Mesothelial cell of epicardium (in vitro differentiated cells): ENCODE measurements at regions not wholly inside any gene's neighbourhood (a gene's known extent, or its start where the extent isn't known, plus 50 kb on each side); places are given as distances from the start of the nearest gene placed in this dataset.
"Not testable (repeated sequence)": the region's sequence is repeated elsewhere in the genome, so short reads cannot be mapped to it uniquely, and the experiment has no call there.

Experiments used
- DNase-seq, 2 experiments: peaks; one replicate each; pipeline ENCODE4 v3.0.0; 2021; ENCODE audit warnings: low spot score in 2 of 2; ENCODE audit not compliant: unreplicated experiment in 2 of 2
- H3K27ac Mint-ChIP-seq: 2 replicates; pipeline ENCODE4 v1.8.0; 2021; ENCODE audit warnings: mixed read lengths
- H3K27me3 Mint-ChIP-seq: 2 replicates; pipeline ENCODE4 v1.8.0; 2021; ENCODE audit warnings: low read depth, mixed read lengths
- H3K36me3 Mint-ChIP-seq: 2 replicates; pipeline ENCODE4 v1.8.0; 2021; ENCODE audit warnings: mixed read lengths
- H3K4me1 Mint-ChIP-seq: 2 replicates; pipeline ENCODE4 v1.8.0; 2021; ENCODE audit warnings: mixed read lengths
- H3K4me3 Mint-ChIP-seq: 2 replicates; pipeline ENCODE4 v1.8.0; 2021; ENCODE audit warnings: mild to moderate bottlenecking, moderate library complexity, mixed read lengths
- H3K9me3 Mint-ChIP-seq: 2 replicates; pipeline ENCODE4 v1.8.0; 2021; ENCODE audit warnings: mixed read lengths
- CTCF ChIP-seq: fragments of 200-600 bp; sonication (generic); IDR thresholded peaks from one replicate; pipeline ENCODE4 v1.5.0; 2021; ENCODE audit warnings: antibody characterized with exemption; ENCODE audit not compliant: unreplicated experiment

DNA sequence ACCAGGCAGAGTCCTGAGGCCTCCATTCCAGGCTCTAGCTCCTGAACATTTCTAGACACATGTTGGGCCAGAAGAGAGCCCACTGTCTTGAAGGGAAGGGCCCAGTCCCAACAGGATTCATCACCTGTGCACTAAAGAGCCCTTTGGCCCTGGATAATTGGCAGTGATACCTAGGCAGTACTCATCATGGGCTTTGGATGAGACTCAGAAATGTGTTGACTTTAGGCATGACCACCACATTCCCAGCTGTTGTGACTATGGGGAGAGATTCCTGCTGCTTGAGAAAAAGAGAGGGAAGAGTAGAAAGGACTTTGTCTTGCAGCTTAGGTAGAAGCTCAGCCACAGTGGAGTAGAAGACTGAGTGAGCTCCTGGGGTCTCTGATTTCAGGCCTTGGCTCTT, 138.4 kb upstream of the DAPK1 start:
- TF ChIP-seq CTCF = no peak
- no peaks in the 10 kb centered on the region for H3K27me3 Mint-ChIP-seq
- H3K36me3 Mint-ChIP-seq = peaks cover 6% of the 10 kb centered on the region
- H3K27ac Mint-ChIP-seq = no peak overlapping the region
- peaks cover under 1% of the 10 kb centered on the region for H3K4me1 Mint-ChIP-seq
- peaks cover 46% of the 10 kb centered on the region for H3K9me3 Mint-ChIP-seq
- no peak overlapping the region for H3K4me3 Mint-ChIP-seq
- DNase-seq = no peak

- H3K4me3 Mint-ChIP-seq = no peak overlapping the region
- H3K9me3 Mint-ChIP-seq = peaks cover 54% of the 10 kb centered on the region
- TF ChIP-seq CTCF = no peak
- peaks cover 9% of the 10 kb centered on the region for H3K36me3 Mint-ChIP-seq
- no peaks in the 10 kb centered on the region for H3K4me1 Mint-ChIP-seq
- DNase-seq = no peak
- no peak overlapping the region for H3K27ac Mint-ChIP-seq
- H3K27me3 Mint-ChIP-seq = no peaks in the 10 kb centered on the region
These were observed 137.6 kb upstream of the DAPK1 start for GRCh38 chr9:87359958-87360601.

DNA sequence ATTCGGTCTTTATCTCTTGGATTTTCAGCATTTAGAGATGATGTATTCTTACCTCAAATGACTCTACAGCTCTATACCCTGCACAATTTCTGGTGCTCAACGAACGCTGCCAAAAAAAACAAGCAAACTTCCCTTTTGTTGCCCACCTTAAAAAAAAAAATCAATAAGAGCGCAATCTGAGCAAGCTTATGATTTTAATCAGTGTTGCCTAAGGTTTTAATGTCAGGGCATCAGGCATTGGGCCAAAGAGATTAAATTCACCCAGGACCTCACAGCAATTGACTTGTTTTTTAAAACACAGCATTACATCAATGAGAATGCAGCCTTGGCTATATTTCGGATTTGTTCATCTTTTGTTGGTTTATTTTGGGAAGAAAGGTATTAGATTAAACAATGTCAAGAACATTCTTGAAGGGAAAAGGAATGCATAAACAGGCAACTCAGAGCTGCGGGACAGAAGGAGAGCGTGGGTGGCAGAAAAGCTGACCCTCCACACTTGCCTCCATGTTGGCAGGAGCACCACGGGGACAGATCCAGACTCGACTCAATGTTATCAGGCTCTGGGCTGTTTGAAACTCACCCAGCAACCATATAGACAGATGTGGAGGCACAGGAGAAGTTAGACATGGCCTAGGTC, 127.5 kb upstream of the DAPK1 start:
- Mint-ChIP-seq H3K4me3 (no peak overlapping the region), H3K27me3 (peaks cover 2% of the 10 kb centered on the region), H3K9me3 (peaks cover 23% of the 10 kb centered on the region), H3K36me3 (peaks cover 11% of the 10 kb centered on the region), H3K4me1 (peaks cover 42% of the 10 kb centered on the region), H3K27ac (peak overlapping the region; percentile 39)
- DNase-seq = no peak
- no peak for TF ChIP-seq CTCF

- H3K4me3 Mint-ChIP-seq = no peak overlapping the region
- peaks cover 46% of the 10 kb centered on the region for H3K4me1 Mint-ChIP-seq
- peaks cover 7% of the 10 kb centered on the region for H3K36me3 Mint-ChIP-seq
- peak overlapping the region; percentile 90 for H3K27ac Mint-ChIP-seq
- H3K9me3 Mint-ChIP-seq = peaks cover 16% of the 10 kb centered on the region
- no peak for TF ChIP-seq CTCF
- peaks cover 2% of the 10 kb centered on the region for H3K27me3 Mint-ChIP-seq
- no peak for DNase-seq
These were observed 125.8 kb upstream of the DAPK1 start for GRCh38 chr9:87371795-87372355.

- peak in 1 of 2 experiments; percentile 47 for DNase-seq
- H3K27me3 Mint-ChIP-seq = peaks cover 2% of the 10 kb centered on the region
- H3K9me3 Mint-ChIP-seq = peaks cover 12% of the 10 kb centered on the region
- peaks cover 4% of the 10 kb centered on the region for H3K36me3 Mint-ChIP-seq
- TF ChIP-seq CTCF = no peak
- peak overlapping the region; percentile 90 for H3K27ac Mint-ChIP-seq
- H3K4me1 Mint-ChIP-seq = peaks cover 46% of the 10 kb centered on the region
- peak overlapping the region; percentile 13 for H3K4me3 Mint-ChIP-seq
These were observed 125.3 kb upstream of the DAPK1 start for GRCh38 chr9:87372356-87372851.

GRCh38 chr9:87374023-87374919, 123.4 kb upstream of the DAPK1 start:
- H3K4me3 Mint-ChIP-seq, DNase-seq, H3K36me3 Mint-ChIP-seq, H3K27me3 Mint-ChIP-seq, H3K9me3 Mint-ChIP-seq: not testable (repeated sequence)
- Mint-ChIP-seq H3K27ac (peak overlapping the region; percentile 80), H3K4me1 (peaks cover 51% of the 10 kb centered on the region)
